Neural progenitor cell (in vitro differentiated cells): ENCODE measurements at regions not wholly inside any gene's neighbourhood (a gene's known extent, or its start where the extent isn't known, plus 50 kb on each side); places are given as distances from the start of the nearest gene placed in this dataset.

Source experiments
- CTCF ChIP-seq: fragments of 200-600 bp; sonication (generic); IDR thresholded peaks from 2 replicates; pipeline ENCODE4 v1.5.1; 2017; ENCODE audit warnings: antibody characterized with exemption, mild to moderate bottlenecking
- EZH2 ChIP-seq: fragments of 200-600 bp; sonication (generic); IDR thresholded peaks from 2 replicates; pipeline ENCODE4 v1.6.1; 2017; ENCODE audit warnings: antibody characterized with exemption, mild to moderate bottlenecking, moderate library complexity

- TF ChIP-seq CTCF (no peak), EZH2 (no peak)
These were observed 281.1 kb upstream of the AMIGO2 start for GRCh38 chr12:47360771-47361388.
